H1 (cell line): ENCODE measurements at regions not wholly inside any gene's neighbourhood (a gene's known extent, or its start where the extent isn't known, plus 50 kb on each side); places are given as distances from the start of the nearest gene placed in this dataset.

Experiments
- EP300 ChIP-seq, 2 experiments: IDR thresholded peaks; 1 replicate in 1 of 2; 2 replicates in 1 of 2; pipeline ENCODE4 v1.6.1; 2011 to 2012; ENCODE audit warnings: low read depth in 2 of 2, low read length in 2 of 2, mild to moderate bottlenecking in 2 of 2, borderline replicate concordance in 1 of 2, inconsistent platforms in 1 of 2, moderate library complexity in 1 of 2
- GTF2F1 ChIP-seq: IDR thresholded peaks from 2 replicates; pipeline ENCODE4 v1.6.1; 2012; ENCODE audit warnings: low read depth, low read length, improper control_type of control experiment, borderline replicate concordance
- NANOG ChIP-seq: IDR thresholded peaks from 2 replicates; pipeline ENCODE4 v1.6.1; 2011; ENCODE audit warnings: low read length, low read depth, mild to moderate bottlenecking, inconsistent platforms; ENCODE audit not compliant: insufficient read depth, poor library complexity, severe bottlenecking
- TEAD4 ChIP-seq: IDR thresholded peaks from 2 replicates; pipeline ENCODE4 v1.6.1; 2012; ENCODE audit warnings: low read depth, low read length, inconsistent platforms, mixed read lengths
- ZNF274 ChIP-seq: IDR thresholded peaks from 2 replicates; pipeline ENCODE4 v1.7.0; 2012; ENCODE audit warnings: low read length, borderline replicate concordance; ENCODE audit errors: extremely low read depth
- TF ChIP-seq, protein P1 (sequence below): IDR thresholded peaks from 2 replicates; pipeline ENCODE4 v1.6.1; 2011; ENCODE audit warnings: low read length, improper control_type of control experiment

DNA sequence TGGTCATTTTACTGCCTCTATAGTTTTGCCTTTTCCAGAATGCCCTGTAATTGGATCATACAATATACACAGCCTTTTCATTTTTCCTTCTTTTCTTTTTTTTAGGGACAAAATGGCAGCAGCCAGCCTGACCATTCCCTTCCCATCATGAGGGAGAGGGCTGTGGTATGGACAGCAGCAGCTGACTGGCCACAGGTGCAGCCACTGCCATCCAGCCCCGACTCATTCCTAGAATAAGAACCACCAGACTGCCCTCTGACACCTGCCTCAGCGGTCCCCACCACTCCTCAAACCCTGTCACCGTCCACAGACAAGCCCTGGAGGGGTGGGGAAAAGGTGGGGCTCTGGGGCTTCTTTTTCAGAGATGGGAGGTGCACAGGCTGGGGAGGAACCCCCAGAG lies 92.8 kb downstream of the EPDR1 start (continued):
- TF ChIP-seq EP300 (IDR thresholded peaks at IDR 0.05; ENCODE audit: borderline replicate concordance in 1 of 2, low read depth in 2 of 2, low read length in 2 of 2), result no peak
- no peak for TF ChIP-seq GTF2F1
- TF ChIP-seq ZNF274, result no peak
- no peak for TF ChIP-seq NANOG
- no peak for TF ChIP-seq TEAD4
- TF ChIP-seq, protein P1, sequence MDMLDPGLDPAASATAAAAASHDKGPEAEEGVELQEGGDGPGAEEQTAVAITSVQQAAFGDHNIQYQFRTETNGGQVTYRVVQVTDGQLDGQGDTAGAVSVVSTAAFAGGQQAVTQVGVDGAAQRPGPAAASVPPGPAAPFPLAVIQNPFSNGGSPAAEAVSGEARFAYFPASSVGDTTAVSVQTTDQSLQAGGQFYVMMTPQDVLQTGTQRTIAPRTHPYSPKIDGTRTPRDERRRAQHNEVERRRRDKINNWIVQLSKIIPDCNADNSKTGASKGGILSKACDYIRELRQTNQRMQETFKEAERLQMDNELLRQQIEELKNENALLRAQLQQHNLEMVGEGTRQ, result no peak
